ENCODE measurements at regions not wholly inside any gene's neighbourhood (a gene's known extent, or its start where the extent isn't known, plus 50 kb on each side); places are given as distances from the start of the nearest gene placed in this dataset.

- TF ChIP-seq POLR2A (IDR thresholded peaks at IDR 0.05; ENCODE audit: low read depth, low read length) (no peak), POLR2AphosphoS5 (IDR thresholded peaks at IDR 0.05; ENCODE audit: low read depth, low read length) (no peak)
Observed at GRCh38 chr13:76380446-76381065, 505.6 kb downstream of the KCTD12 start.
